GM23248 (cell line): ENCODE measurements at regions not wholly inside any gene's neighbourhood (a gene's known extent, or its start where the extent isn't known, plus 50 kb on each side); places are given as distances from the start of the nearest gene placed in this dataset.

Experiments
- DNase-seq: peaks from one replicate; pipeline ENCODE4 v3.0.0-alpha.2; 2015
- H2AFZ ChIP-seq: fragments of 200-600 bp; sonication (generic); 2 replicates; pipeline ENCODE4 v1.6.1; 2016; ENCODE audit warnings: antibody characterized with exemption
- H3F3A ChIP-seq: fragments of 200-600 bp; sonication (generic); 2 replicates; pipeline ENCODE4 v1.6.1; 2016; ENCODE audit warnings: mild to moderate bottlenecking, antibody characterized with exemption, mixed run types; ENCODE audit not compliant: insufficient read depth
- H3K27ac ChIP-seq: fragments of 200-600 bp; sonication (generic); 2 replicates; pipeline ENCODE4 v1.5.1; 2016; ENCODE audit warnings: mild to moderate bottlenecking
- H3K27me3 ChIP-seq: fragments of 200-600 bp; sonication (generic); replicated peaks from 2 replicates; pipeline ENCODE4 v1.6.1; 2016; ENCODE audit warnings: mild to moderate bottlenecking; ENCODE audit not compliant: insufficient read depth
- H3K36me3 ChIP-seq: fragments of 200-600 bp; sonication (generic); 2 replicates; pipeline ENCODE4 v1.6.1; 2016; ENCODE audit warnings: low read depth, mild to moderate bottlenecking
- H3K4me1 ChIP-seq: fragments of 200-600 bp; sonication (generic); 2 replicates; pipeline ENCODE4 v1.6.1; 2016; ENCODE audit warnings: mild to moderate bottlenecking; ENCODE audit not compliant: insufficient read depth
- H3K4me2 ChIP-seq: fragments of 200-600 bp; sonication (generic); one replicate; pipeline ENCODE4 v1.6.1; 2016; ENCODE audit warnings: mild to moderate bottlenecking; ENCODE audit not compliant: unreplicated experiment
- H3K4me3 ChIP-seq: fragments of 200-600 bp; sonication (generic); 2 replicates; pipeline ENCODE4 v1.5.1; 2016; ENCODE audit warnings: mild to moderate bottlenecking
- H3K79me2 ChIP-seq: fragments of 200-600 bp; sonication (generic); 2 replicates; pipeline ENCODE4 v1.6.1; 2016; ENCODE audit warnings: mild to moderate bottlenecking; ENCODE audit not compliant: insufficient read depth
- H3K9ac ChIP-seq: fragments of 200-600 bp; sonication (generic); 2 replicates; pipeline ENCODE4 v1.6.1; 2016; ENCODE audit warnings: mild to moderate bottlenecking
- H3K9me2 ChIP-seq: fragments of 200-600 bp; sonication (generic); 2 replicates; pipeline ENCODE4 v1.6.1; 2016; ENCODE audit warnings: mixed run types, mild to moderate bottlenecking, moderate library complexity; ENCODE audit not compliant: insufficient read depth
- H3K9me3 ChIP-seq: fragments of 200-600 bp; sonication (generic); one replicate; pipeline ENCODE4 v1.6.1; 2017; ENCODE audit warnings: low read depth
- H4K20me1 ChIP-seq: fragments of 200-600 bp; sonication (generic); 2 replicates; pipeline ENCODE4 v1.6.0; 2016; ENCODE audit not compliant: insufficient read depth
- EZH2 ChIP-seq: fragments of 200-600 bp; sonication (generic); IDR thresholded peaks from 2 replicates; pipeline ENCODE4 v1.6.1; 2018; ENCODE audit warnings: antibody characterized with exemption, mild to moderate bottlenecking; ENCODE audit not compliant: insufficient read depth, poor library complexity, severe bottlenecking
- EZH2phosphoT487 ChIP-seq: fragments of 200-600 bp; sonication (generic); IDR thresholded peaks from 2 replicates; pipeline ENCODE4 v1.6.1; 2018; ENCODE audit warnings: antibody characterized with exemption, moderate library complexity, mild to moderate bottlenecking, low read depth; ENCODE audit not compliant: insufficient read depth
- WGBS, 2 experiments: methylation state at CpG; one replicate each; pipeline ENCODE4 v1.1.6; 2015 to 2017; ENCODE audit warnings: low lambda C conversion rate in 2 of 2, low coverage in 1 of 2; ENCODE audit errors: missing lambda C conversion rate in 2 of 2; 5-methylcytosine and 5-hydroxymethylcytosine counted together
- in situ Hi-C: fragments of 300-500 bp; cut with MboI; formaldehyde crosslinking; loops from 2 replicates; pipeline ENCODE4 v1.15.0; 2020

- no peaks in the 10 kb centered on the region for H3K36me3 ChIP-seq
- H4K20me1 ChIP-seq: no peaks in the 10 kb centered on the region
- no peak overlapping the region for H2AFZ ChIP-seq
- in situ Hi-C loops: no loop called here
- H3K27me3 ChIP-seq: no peaks in the 10 kb centered on the region
- H3K4me3 ChIP-seq: no peak overlapping the region
- H3K27ac ChIP-seq: no peak overlapping the region
- no peaks in the 10 kb centered on the region for H3K9me3 ChIP-seq
- no peaks in the 10 kb centered on the region for H3K4me1 ChIP-seq
- H3F3A ChIP-seq: no peaks in the 10 kb centered on the region
- H3K9me2 ChIP-seq: no peaks in the 10 kb centered on the region
- H3K79me2 ChIP-seq: no peaks in the 10 kb centered on the region
- H3K4me2 ChIP-seq: no peak overlapping the region
- DNase-seq: peak; percentile 13
- 84 to 85% methylated on average over 7 of the region's 7 CpGs for WGBS, 2 experiments
- no peak overlapping the region for H3K9ac ChIP-seq
- no peak for TF ChIP-seq EZH2phosphoT487
- no peak for TF ChIP-seq EZH2
Observed at GRCh38 chr1:87449348-87449963, 120.8 kb downstream of the LMO4 start.

DNA sequence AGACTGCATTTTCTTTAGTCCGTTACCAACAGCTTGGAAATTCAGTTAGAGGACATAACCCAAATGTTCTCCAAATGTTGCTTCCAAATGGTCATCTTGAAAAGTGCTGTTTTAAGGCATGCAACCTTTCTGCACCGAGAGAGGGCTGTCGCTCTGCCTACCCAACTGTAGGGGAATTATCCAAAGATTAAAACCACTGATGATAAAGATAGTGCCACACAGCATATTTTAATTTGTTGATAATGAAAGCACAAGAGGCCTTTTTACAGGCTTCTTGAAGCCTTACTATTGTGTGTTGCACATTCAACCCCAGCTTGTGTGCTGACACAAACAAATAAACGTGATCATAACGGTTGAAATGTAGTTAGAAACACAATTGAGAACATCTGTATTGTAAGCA is 121.5 kb downstream of the LMO4 start:
- Histone ChIP-seq H3K4me2 (no peak overlapping the region), H3K36me3 (no peaks in the 10 kb centered on the region), H3K4me3 (no peak overlapping the region), H3K79me2 (no peaks in the 10 kb centered on the region), H4K20me1 (no peaks in the 10 kb centered on the region), H3K27ac (no peak overlapping the region), H3K9me2 (no peaks in the 10 kb centered on the region), H2AFZ (no peak overlapping the region), H3K9ac (no peak overlapping the region), H3K9me3 (no peaks in the 10 kb centered on the region), H3F3A (no peaks in the 10 kb centered on the region), H3K27me3 (no peaks in the 10 kb centered on the region), H3K4me1 (no peaks in the 10 kb centered on the region)
- no peak for TF ChIP-seq EZH2
- in situ Hi-C loops: no loop called here
- DNase-seq: no peak
- WGBS, 2 experiments: 67 to 76% methylated on average over 5 of the region's 5 CpGs

GRCh38 chr1:87450615-87451209 is 122.0 kb downstream of the LMO4 start:
- Histone ChIP-seq H3K9me3 (no peaks in the 10 kb centered on the region), H3K36me3 (no peaks in the 10 kb centered on the region), H4K20me1 (no peaks in the 10 kb centered on the region), H3F3A (no peaks in the 10 kb centered on the region), H3K79me2 (no peaks in the 10 kb centered on the region), H3K9ac (no peak overlapping the region), H3K27ac (no peak overlapping the region), H3K9me2 (no peaks in the 10 kb centered on the region), H3K4me2 (no peak overlapping the region), H2AFZ (no peak overlapping the region), H3K4me3 (no peak overlapping the region), H3K4me1 (no peaks in the 10 kb centered on the region), H3K27me3 (no peaks in the 10 kb centered on the region)
- WGBS, 2 experiments: 93 to 95% methylated on average over 8 of the region's 8 CpGs
- no peak for DNase-seq
- in situ Hi-C loops: no loop called here
- TF ChIP-seq EZH2 (no peak), EZH2phosphoT487 (no peak)

- 72 to 86% methylated on average over 5 of the region's 5 CpGs for WGBS, 2 experiments
- no peak overlapping the region for H3K9ac ChIP-seq
- H3K27ac ChIP-seq: no peak overlapping the region
- H4K20me1 ChIP-seq: no peaks in the 10 kb centered on the region
- H3K9me2 ChIP-seq: no peaks in the 10 kb centered on the region
- H3K4me2 ChIP-seq: no peak overlapping the region
- TF ChIP-seq EZH2phosphoT487 (no peak), EZH2 (no peak)
- in situ Hi-C loops: no loop called here
- no peaks in the 10 kb centered on the region for H3K9me3 ChIP-seq
- H3F3A ChIP-seq: no peaks in the 10 kb centered on the region
- H3K27me3 ChIP-seq: no peaks in the 10 kb centered on the region
- H3K4me3 ChIP-seq: no peak overlapping the region
- H3K4me1 ChIP-seq: no peaks in the 10 kb centered on the region
- no peaks in the 10 kb centered on the region for H3K36me3 ChIP-seq
- no peak overlapping the region for H2AFZ ChIP-seq
- DNase-seq: peak; percentile 78
- no peaks in the 10 kb centered on the region for H3K79me2 ChIP-seq
Observed at GRCh38 chr1:87451229-87451920, 122.7 kb downstream of the LMO4 start.
